WI38 (cell line): ENCODE measurements at regions not wholly inside any gene's neighbourhood (a gene's known extent, or its start where the extent isn't known, plus 50 kb on each side); places are given as distances from the start of the nearest gene placed in this dataset.
"Not testable (repeated sequence)": the region's sequence is repeated elsewhere in the genome, so short reads cannot be mapped to it uniquely, and the experiment has no call there.

ENCODE experiments used
- H3K4me3 ChIP-seq: 2 replicates; pipeline ENCODE4 v1.5.1; 2011; ENCODE audit warnings: low read depth, mild to moderate bottlenecking, control low read depth, low read length
- CTCF ChIP-seq: IDR thresholded peaks from 2 replicates; pipeline ENCODE4 v1.5.1; 2012; ENCODE audit warnings: low read depth, mild to moderate bottlenecking, control low read depth, low read length

- no peak overlapping the region for H3K4me3 ChIP-seq
Measured at GRCh38 chr5:155794795-155795194, 532.2 kb upstream of the SGCD start.

GRCh38 chr5:155799308-155799707 is 527.7 kb upstream of the SGCD start:
- no peak overlapping the region for H3K4me3 ChIP-seq
- TF ChIP-seq CTCF, result no peak

More at GRCh38 chr5:155794795-155795194, 532.2 kb upstream of the SGCD start:
- TF ChIP-seq CTCF, result no peak

- no peak overlapping the region for H3K4me3 ChIP-seq
- no peak for TF ChIP-seq CTCF
Measured at GRCh38 chr5:155807884-155808576, 518.9 kb upstream of the SGCD start.

- TF ChIP-seq CTCF, result no peak
- no peak overlapping the region for H3K4me3 ChIP-seq
Measured at GRCh38 chr5:155815248-155815647, 511.7 kb upstream of the SGCD start.

GRCh38 chr5:155822177-155822576 is 504.8 kb upstream of the SGCD start:
- no peak for TF ChIP-seq CTCF
- H3K4me3 ChIP-seq, result no peak overlapping the region

- TF ChIP-seq CTCF, result no peak
- H3K4me3 ChIP-seq, result no peak overlapping the region
Measured at GRCh38 chr5:155826611-155827507, 500.1 kb upstream of the SGCD start.

- not testable (repeated sequence) for H3K4me3 ChIP-seq
Measured at GRCh38 chr5:155827508-155827815, 499.5 kb upstream of the SGCD start.
